ENCODE measurements at regions not wholly inside any gene's neighbourhood (a gene's known extent, or its start where the extent isn't known, plus 50 kb on each side); places are given as distances from the start of the nearest gene placed in this dataset.

DNA sequence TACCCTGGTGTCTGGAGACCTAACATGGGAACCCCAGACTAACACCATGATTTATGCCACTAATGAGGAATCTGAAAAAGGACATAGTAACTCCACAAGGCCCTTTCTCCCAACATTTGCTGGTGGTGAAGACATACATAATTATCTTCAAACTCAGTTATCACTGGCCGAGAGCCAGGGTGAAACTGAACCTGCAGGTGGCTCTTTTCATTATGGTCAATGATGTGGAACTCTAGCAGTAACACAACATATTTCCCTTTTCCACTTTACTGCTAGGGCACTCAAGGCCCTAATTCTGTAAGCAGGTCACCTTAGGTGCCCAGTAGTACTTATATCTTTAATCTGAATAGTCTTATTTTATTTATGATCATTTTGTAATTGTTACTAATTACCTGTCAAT lies 326.4 kb upstream of the SATB1 start:
- H3K9me3 ChIP-seq (ENCODE audit: control insufficient read depth, low read length), result no peaks in the 10 kb centered on the region
- H3K9ac ChIP-seq (ENCODE audit: low read length), result no peak overlapping the region
- no peaks in the 10 kb centered on the region for H3K4me1 ChIP-seq (ENCODE audit: control insufficient read depth, insufficient read depth, low read length)
- H3K27me3 ChIP-seq (replicated peaks; ENCODE audit: control insufficient read depth, insufficient read depth, low read length), result no peaks in the 10 kb centered on the region
- no peaks in the 10 kb centered on the region for H3K36me3 ChIP-seq (ENCODE audit: control insufficient read depth, insufficient read depth, low read length, severe bottlenecking)
- H3K4me3 ChIP-seq (ENCODE audit: low read length), result no peak overlapping the region
- DNase-seq (ENCODE audit: low read depth), result no peak

DNA sequence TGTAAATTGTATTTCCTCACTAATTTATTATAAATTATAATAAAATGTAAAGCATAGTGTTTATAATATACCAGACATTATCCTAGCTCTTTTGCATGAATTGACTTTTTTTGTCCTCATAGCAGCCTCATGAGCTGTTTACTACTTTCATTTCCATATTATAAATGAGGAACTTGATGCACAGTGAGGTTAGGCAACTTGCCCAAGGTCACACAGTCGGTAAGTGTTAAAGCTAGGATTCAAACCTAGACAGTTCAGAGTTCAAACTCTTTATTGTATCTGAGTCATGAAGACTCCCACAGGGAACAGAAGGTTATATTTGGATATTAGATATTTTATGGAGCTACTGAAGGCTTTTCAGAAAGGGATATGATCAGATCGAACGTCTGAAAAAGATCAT lies 322.2 kb upstream of the SATB1 start:
- H3K36me3 ChIP-seq (ENCODE audit: control insufficient read depth, insufficient read depth, low read length, severe bottlenecking), result no peaks in the 10 kb centered on the region
- DNase-seq (ENCODE audit: low read depth), result no peak
- H3K9ac ChIP-seq (ENCODE audit: low read length), result no peak overlapping the region
- H3K27me3 ChIP-seq (replicated peaks; ENCODE audit: control insufficient read depth, insufficient read depth, low read length), result no peaks in the 10 kb centered on the region
- no peak overlapping the region for H3K4me3 ChIP-seq (ENCODE audit: low read length)
- H3K9me3 ChIP-seq (ENCODE audit: control insufficient read depth, low read length), result no peaks in the 10 kb centered on the region
- no peaks in the 10 kb centered on the region for H3K4me1 ChIP-seq (ENCODE audit: control insufficient read depth, insufficient read depth, low read length)

DNA sequence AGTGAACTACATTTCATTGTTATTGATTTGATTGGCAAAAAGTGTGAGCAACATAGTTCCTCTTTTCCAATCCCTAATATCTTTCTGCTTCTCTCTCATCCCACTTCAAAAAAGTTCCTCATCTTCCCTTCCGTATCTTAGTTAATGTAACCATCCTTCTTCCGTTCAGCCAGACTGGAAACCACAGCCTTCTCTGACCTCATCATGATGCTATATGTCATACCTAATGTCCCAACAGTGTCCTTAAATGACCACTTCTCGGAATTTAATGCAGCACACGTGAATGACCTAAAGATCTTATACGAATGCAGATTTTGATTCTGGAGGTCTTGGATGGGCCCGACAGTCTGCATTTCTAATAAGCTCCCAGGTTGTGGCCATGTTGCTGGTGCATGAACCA lies 320.3 kb upstream of the SATB1 start:
- Histone ChIP-seq H3K9ac (ENCODE audit: low read length) (no peak overlapping the region), H3K27me3 (replicated peaks; ENCODE audit: control insufficient read depth, insufficient read depth, low read length) (no peaks in the 10 kb centered on the region), H3K4me3 (ENCODE audit: low read length) (no peak overlapping the region), H3K4me1 (ENCODE audit: control insufficient read depth, insufficient read depth, low read length) (no peaks in the 10 kb centered on the region), H3K9me3 (ENCODE audit: control insufficient read depth, low read length) (no peaks in the 10 kb centered on the region), H3K36me3 (ENCODE audit: control insufficient read depth, insufficient read depth, low read length, severe bottlenecking) (no peaks in the 10 kb centered on the region)
- DNase-seq (ENCODE audit: low read depth), result no peak

DNA sequence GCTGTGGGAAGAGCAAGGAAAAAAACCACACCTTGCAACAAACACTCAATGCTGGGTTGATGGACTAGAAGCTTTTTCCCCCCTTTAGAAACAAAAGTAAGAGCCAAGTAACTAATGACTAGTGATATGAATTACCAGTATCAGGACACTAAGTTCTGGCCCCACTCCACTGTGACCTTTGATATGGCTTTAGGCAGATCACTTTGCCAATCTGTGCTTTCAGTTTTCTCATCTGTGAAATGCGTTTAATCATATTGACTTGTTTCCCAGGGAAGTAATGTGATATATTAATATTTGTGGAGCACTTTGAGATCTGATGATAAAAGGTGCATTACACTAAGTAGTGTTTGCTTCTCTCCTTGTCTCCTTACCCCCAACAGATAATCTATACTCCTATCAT lies 319.3 kb upstream of the SATB1 start:
- H3K9ac ChIP-seq (ENCODE audit: low read length), result no peak overlapping the region
- no peaks in the 10 kb centered on the region for H3K4me1 ChIP-seq (ENCODE audit: control insufficient read depth, insufficient read depth, low read length)
- no peak for DNase-seq (ENCODE audit: low read depth)
- H3K27me3 ChIP-seq (replicated peaks; ENCODE audit: control insufficient read depth, insufficient read depth, low read length), result no peaks in the 10 kb centered on the region
- no peaks in the 10 kb centered on the region for H3K9me3 ChIP-seq (ENCODE audit: control insufficient read depth, low read length)
- no peaks in the 10 kb centered on the region for H3K36me3 ChIP-seq (ENCODE audit: control insufficient read depth, insufficient read depth, low read length, severe bottlenecking)
- H3K4me3 ChIP-seq (ENCODE audit: low read length), result no peak overlapping the region

DNA sequence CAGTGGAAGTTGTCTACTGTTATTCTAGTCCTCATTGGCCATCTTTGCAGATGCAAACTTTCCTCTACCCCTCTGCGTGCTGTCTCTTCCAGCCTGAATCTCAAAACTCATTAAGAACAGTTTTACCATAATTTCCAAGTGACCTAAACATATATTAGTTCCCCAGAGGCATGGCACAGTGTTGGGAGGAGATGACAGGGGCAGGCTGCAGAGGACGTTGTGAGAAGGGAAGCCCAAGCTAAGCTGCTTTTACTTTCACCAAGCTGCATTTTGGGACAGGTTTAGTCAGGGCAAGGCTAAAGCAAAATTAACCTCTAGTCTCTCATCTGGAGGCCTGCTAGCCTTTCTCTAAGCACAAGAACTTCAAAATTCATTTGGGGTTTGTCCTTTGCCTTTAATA lies 318.6 kb upstream of the SATB1 start:
- H3K4me1 ChIP-seq (ENCODE audit: control insufficient read depth, insufficient read depth, low read length), result no peaks in the 10 kb centered on the region
- H3K9ac ChIP-seq (ENCODE audit: low read length), result no peak overlapping the region
- no peak overlapping the region for H3K4me3 ChIP-seq (ENCODE audit: low read length)
- DNase-seq (ENCODE audit: low read depth), result no peak
- no peaks in the 10 kb centered on the region for H3K36me3 ChIP-seq (ENCODE audit: control insufficient read depth, insufficient read depth, low read length, severe bottlenecking)
- no peaks in the 10 kb centered on the region for H3K27me3 ChIP-seq (replicated peaks; ENCODE audit: control insufficient read depth, insufficient read depth, low read length)
- no peaks in the 10 kb centered on the region for H3K9me3 ChIP-seq (ENCODE audit: control insufficient read depth, low read length)

DNA sequence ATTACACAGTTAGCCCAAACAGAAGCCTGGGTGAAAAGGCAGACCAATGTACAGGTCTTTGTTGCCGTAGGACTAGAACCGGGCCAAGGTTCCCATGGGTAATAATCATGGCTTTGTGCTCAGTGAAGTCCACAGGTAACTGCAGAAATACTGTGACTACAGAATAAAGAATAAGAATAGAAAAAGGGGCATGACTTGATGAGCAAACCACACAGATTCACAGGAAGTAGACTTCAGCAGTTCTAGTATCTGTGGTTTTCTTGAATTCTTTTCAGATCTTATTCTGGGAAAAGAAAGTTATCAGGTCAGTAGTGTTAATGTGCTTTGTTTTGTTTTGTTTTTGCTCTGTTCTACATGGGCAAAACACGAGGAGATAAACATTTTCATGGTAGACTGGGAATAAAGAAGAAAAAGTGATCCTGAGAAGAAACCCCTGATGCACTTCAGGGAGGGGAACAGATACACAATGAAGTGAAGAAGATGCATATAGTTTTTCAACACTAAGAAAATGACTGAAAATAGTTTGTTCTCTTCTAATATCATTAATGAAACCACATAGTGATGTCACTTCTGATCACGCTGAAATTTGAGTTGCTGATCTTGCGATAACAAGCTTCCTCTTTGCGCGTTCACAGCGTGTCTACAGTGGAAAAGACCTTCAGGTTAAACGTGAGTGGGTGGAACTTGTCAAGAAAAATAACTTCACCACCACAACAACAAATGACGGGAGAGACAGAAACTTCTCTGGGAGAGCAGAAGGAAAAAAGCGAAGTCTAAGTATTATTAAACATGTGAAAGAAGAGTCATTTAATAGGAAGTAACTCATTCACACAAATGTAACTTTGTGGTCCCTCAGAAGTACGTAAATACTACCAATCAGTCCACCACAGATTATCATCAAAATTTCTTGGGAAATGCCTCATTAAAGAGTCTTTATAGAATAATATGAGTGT lies 315.8 kb upstream of the SATB1 start:
- Histone ChIP-seq H3K4me3 (ENCODE audit: low read length) (no peak overlapping the region), H3K27me3 (replicated peaks; ENCODE audit: control insufficient read depth, insufficient read depth, low read length) (no peaks in the 10 kb centered on the region), H3K9ac (ENCODE audit: low read length) (no peak overlapping the region), H3K4me1 (ENCODE audit: control insufficient read depth, insufficient read depth, low read length) (no peaks in the 10 kb centered on the region), H3K36me3 (ENCODE audit: control insufficient read depth, insufficient read depth, low read length, severe bottlenecking) (no peaks in the 10 kb centered on the region), H3K9me3 (ENCODE audit: control insufficient read depth, low read length) (no peaks in the 10 kb centered on the region)
- no peak for DNase-seq (ENCODE audit: low read depth)

DNA sequence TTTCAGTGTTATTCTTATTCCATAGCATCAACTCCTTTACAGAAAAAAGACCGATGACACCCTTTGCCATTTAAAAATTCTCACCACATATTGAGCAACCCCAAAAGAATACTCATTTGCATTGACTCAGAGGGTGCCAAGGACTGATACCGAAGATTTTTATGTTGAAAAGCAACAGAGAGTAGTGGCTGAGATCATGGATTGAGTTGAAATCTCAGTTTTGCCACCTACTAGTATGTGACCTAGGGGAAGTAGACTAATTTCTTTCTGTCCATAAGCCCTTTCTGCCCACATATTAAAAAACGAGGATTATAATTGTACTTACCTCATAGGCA lies 313.9 kb upstream of the SATB1 start:
- H3K9ac ChIP-seq (ENCODE audit: low read length), result no peak overlapping the region
- DNase-seq (ENCODE audit: low read depth), result no peak
- no peaks in the 10 kb centered on the region for H3K4me1 ChIP-seq (ENCODE audit: control insufficient read depth, insufficient read depth, low read length)
- H3K4me3 ChIP-seq (ENCODE audit: low read length), result no peak overlapping the region
- no peaks in the 10 kb centered on the region for H3K9me3 ChIP-seq (ENCODE audit: control insufficient read depth, low read length)
- no peaks in the 10 kb centered on the region for H3K36me3 ChIP-seq (ENCODE audit: control insufficient read depth, insufficient read depth, low read length, severe bottlenecking)
- H3K27me3 ChIP-seq (replicated peaks; ENCODE audit: control insufficient read depth, insufficient read depth, low read length), result no peaks in the 10 kb centered on the region

DNA sequence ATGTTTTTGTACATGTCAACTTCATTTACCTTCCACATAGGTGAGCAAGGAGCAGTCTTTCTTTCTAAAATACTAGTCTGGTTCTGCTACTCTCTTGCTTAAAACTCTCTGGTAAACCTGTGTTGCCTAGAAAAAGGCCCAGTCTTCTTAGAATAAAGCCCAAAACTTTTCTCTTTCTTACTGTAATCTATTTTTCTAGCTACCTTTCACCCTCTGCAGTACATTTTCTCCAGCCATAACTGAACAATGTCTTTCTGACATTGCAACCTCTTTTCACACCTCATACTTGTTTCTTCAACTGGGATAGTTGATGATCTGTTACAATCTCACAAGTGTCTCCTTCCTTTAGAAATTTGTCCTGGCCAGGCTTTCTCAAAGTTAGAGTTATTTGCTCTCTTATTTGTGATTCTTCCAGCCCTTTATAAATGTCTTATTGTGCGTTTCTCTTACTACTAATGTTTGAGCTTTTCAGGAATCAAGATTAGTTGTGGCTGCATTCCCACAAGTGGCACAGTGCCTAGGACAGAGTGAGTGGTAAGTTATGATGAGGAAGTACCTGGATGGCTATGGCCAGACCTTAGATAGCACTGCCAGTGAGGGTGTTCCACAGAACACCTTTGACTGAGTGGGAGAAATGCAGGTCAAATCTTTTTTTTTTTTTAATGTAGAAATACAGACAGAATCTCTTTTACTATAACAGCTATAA lies 313.4 kb upstream of the SATB1 start:
- no peaks in the 10 kb centered on the region for H3K9me3 ChIP-seq (ENCODE audit: control insufficient read depth, low read length)
- H3K4me1 ChIP-seq (ENCODE audit: control insufficient read depth, insufficient read depth, low read length), result no peaks in the 10 kb centered on the region
- H3K36me3 ChIP-seq (ENCODE audit: control insufficient read depth, insufficient read depth, low read length, severe bottlenecking), result no peaks in the 10 kb centered on the region
- no peak overlapping the region for H3K4me3 ChIP-seq (ENCODE audit: low read length)
- H3K9ac ChIP-seq (ENCODE audit: low read length), result no peak overlapping the region
- no peaks in the 10 kb centered on the region for H3K27me3 ChIP-seq (replicated peaks; ENCODE audit: control insufficient read depth, insufficient read depth, low read length)
- no peak for DNase-seq (ENCODE audit: low read depth)

DNA sequence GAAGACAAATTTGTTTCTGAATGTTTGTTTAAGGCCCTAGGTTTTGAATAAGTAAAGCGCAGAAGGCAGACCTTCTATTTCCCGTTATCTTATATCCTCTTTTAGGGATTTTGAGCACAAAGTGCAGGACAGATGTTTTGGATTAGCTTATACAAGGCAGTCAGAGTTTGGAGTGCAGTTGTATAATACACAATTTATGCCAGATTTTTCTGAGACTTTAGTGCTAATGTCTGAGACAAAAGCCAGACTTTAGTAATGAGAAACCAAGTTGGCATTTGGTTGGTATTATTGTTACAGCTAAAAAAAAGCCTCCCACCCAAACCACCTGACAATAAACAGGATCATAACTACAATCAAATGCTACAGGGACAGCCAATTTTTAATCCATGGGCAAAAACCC lies 309.9 kb upstream of the SATB1 start:
- Histone ChIP-seq H3K27me3 (replicated peaks; ENCODE audit: control insufficient read depth, insufficient read depth, low read length) (no peaks in the 10 kb centered on the region), H3K36me3 (ENCODE audit: control insufficient read depth, insufficient read depth, low read length, severe bottlenecking) (no peaks in the 10 kb centered on the region), H3K4me3 (ENCODE audit: low read length) (no peak overlapping the region), H3K9ac (ENCODE audit: low read length) (no peak overlapping the region), H3K4me1 (ENCODE audit: control insufficient read depth, insufficient read depth, low read length) (no peaks in the 10 kb centered on the region), H3K9me3 (ENCODE audit: control insufficient read depth, low read length) (no peaks in the 10 kb centered on the region)
- no peak for DNase-seq (ENCODE audit: low read depth)

DNA sequence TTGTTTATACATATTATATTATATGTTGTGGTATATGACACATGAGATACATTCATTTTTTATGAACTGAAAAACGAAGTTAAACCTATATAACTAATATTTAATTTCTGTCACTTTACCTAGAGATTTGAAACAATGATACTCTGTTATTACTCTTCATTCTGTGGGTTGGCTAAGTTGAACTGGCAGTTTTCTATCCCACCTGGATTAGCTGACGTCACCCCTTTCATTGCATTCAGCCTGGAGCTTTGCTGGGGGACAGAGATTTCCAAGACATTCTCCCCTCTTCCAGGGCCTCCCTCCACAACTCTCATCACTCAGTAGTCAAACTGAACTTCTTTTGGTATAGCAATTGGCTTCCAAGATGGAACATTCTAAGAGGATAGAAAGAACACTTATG lies 309.2 kb upstream of the SATB1 start:
- no peak overlapping the region for H3K9ac ChIP-seq (ENCODE audit: low read length)
- H3K4me3 ChIP-seq (ENCODE audit: low read length), result no peak overlapping the region
- H3K4me1 ChIP-seq (ENCODE audit: control insufficient read depth, insufficient read depth, low read length), result no peaks in the 10 kb centered on the region
- no peaks in the 10 kb centered on the region for H3K9me3 ChIP-seq (ENCODE audit: control insufficient read depth, low read length)
- H3K36me3 ChIP-seq (ENCODE audit: control insufficient read depth, insufficient read depth, low read length, severe bottlenecking), result no peaks in the 10 kb centered on the region
- H3K27me3 ChIP-seq (replicated peaks; ENCODE audit: control insufficient read depth, insufficient read depth, low read length), result no peaks in the 10 kb centered on the region
- DNase-seq (ENCODE audit: low read depth), result no peak

DNA sequence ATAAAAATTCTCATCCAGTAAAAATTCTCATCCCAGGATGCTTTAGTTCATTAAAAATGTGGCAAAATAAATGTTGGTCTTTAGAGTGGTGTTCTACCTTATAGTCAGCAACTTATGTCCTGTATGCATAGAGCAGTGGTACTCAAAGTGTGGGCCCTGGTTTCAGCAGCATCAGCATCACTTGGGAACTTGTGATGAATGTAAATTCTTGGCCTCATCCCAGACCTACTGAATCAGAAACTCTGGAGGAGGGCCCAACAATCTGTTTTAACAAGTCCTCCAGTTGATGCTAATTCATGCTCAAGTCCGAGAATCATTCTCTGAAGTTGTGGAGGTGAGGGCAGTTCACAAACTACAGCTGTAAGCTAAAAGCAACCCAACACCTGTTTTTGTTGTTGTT lies 307.3 kb upstream of the SATB1 start:
- H3K9ac ChIP-seq (ENCODE audit: low read length), result no peak overlapping the region

More for the DNA sequence above, 307.3 kb upstream of the SATB1 start:
- Histone ChIP-seq H3K9me3 (ENCODE audit: control insufficient read depth, low read length) (no peaks in the 10 kb centered on the region), H3K4me3 (ENCODE audit: low read length) (no peak overlapping the region), H3K4me1 (ENCODE audit: control insufficient read depth, insufficient read depth, low read length) (no peaks in the 10 kb centered on the region), H3K36me3 (ENCODE audit: control insufficient read depth, insufficient read depth, low read length, severe bottlenecking) (no peaks in the 10 kb centered on the region), H3K27me3 (replicated peaks; ENCODE audit: control insufficient read depth, insufficient read depth, low read length) (no peaks in the 10 kb centered on the region)
- no peak for DNase-seq (ENCODE audit: low read depth)
